ENCODE measurements at regions not wholly inside any gene's neighbourhood (a gene's known extent, or its start where the extent isn't known, plus 50 kb on each side); places are given as distances from the start of the nearest gene placed in this dataset.
"Not testable (repeated sequence)": the region's sequence is repeated elsewhere in the genome, so short reads cannot be mapped to it uniquely, and the experiment has no call there.

DNA sequence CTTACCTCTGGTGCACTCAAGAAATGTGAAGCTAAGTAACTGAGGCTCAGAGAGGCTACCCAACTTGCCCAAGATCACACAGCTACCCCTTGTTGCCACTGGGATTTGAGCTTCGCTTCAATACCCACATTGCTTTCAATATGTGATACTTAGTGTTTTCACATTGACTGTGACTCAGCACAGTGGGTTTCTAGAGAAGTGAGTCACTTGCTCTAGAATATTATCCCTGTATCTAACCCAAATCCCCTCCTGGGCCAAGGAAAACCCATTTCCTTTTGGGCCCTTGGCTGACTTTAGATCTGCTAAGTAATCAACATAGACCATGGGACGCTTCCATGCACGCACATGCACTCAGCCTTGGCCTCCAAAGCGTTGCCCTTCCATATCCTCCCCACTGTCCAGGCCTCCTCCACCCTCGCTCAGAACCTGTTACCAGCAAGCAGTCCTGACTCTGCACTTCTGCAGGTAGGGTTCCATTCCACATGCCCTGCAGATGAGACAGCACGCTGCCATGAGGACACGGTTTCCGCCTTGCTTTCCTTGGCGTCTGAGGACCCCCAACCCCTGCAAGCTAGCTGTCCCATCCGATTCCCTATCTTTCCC, 87.7 kb upstream of the CHST15 start:
- DNase-seq (ENCODE audit: low spot score), result no peak

- DNase-seq (ENCODE audit: low spot score), result no peak
Observed at GRCh38 chr10:124180044-124180745, 86.8 kb upstream of the CHST15 start.

GRCh38 chr10:124179308-124180043, 86.1 kb upstream of the CHST15 start:
- no peak for DNase-seq (ENCODE audit: low spot score)

DNA sequence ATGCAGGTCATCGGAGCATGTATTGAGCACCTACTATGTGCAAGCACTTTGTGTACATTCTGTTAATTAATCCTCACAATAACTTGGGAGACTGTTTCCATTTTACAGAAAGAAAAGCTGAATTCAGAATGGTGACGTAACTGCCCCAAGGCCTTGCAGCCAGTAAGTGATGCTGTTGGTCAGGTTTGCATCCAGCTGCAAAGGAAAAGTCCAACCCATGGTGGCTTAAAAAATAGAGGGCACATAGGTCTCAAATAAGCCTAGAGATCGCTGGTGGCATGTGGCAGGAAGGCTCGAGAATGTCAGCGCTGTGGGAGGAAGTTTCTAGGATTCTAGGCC, 83.8 kb upstream of the CHST15 start:
- no peak for DNase-seq (ENCODE audit: low spot score)

GRCh38 chr10:124176349-124177179, 83.2 kb upstream of the CHST15 start:
- DNase-seq (ENCODE audit: low spot score), result no peak

DNA sequence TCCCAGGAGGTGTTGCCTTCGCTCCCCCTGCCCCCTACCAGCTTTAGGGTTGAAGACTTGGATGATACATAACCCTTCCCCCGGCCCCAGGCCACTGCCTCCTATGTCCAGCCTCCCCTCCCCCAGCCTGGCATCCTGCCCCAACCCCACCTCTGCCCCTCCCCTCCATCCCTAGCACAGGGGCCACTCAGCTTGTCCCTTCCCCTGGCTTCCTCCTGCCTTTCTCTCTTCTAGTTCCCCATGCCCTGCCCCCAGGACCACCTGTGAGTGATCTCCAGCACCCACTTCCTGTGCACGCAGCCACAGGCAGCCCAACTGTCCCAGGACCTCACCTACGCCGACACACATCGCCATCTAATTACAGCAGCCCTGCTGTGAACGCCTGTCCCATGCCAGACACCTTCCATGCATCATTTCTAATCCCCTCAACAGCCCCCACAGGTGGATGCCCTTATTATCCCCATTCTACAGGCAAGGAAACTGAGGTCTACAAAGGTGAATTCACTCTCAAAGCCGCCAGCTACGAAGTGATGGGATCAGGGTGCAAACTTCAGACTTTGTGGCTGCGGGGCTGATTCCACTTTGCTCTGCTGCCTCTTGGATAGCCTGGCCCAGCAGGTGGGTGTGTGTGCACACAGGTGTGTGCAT, 82.4 kb upstream of the CHST15 start:
- no peak for DNase-seq (ENCODE audit: low spot score)

DNA sequence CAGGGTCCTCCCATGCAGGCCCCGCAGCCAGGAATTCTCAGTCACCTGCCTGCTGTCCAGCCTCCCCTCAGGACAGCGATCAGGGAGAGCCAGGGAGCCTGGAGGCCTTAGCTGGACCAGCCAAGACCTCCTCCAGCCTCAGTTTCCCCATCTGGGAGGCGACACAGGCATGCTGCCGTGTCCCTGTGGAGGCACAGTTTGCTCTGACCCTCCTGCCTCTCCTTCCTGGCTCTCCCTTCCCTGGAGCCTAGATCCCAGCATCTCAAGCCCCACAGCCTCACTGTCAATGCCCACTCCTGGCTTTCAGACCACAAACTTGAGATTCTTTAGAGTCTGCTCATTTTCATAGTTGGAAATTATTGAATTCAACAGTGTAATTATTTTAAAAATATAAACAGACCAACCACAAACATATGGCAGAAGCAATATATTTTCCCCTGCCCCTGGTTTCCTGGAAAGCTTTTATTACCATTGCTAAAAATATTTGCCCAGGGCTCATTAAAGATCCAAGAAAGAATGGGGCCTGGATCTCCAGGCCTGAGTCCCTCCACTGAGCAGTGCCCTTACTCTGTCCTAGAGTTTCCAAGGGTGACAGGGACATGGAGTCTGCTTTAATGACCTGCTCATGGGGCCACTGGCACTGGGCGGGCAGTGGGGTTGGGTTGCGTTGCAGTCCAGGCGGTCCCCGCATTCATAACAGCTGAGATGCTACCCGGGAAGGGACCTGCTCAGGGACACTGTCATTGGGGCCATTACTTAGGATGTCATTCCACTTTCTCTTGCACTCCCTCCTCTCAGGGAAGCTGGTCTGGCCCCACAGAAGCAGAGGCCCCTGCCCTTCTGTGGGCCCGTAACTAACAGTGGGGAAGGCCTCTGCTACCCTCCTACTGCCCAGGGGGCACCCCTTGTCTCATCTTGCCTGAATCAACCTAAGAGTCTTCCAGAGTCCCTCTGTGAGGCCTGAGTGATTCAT, 81.6 kb upstream of the CHST15 start:
- DNase-seq (ENCODE audit: low spot score), result no peak

GRCh38 chr10:124174071-124174566, 80.7 kb upstream of the CHST15 start:
- DNase-seq (ENCODE audit: low spot score), result no peak

DNA sequence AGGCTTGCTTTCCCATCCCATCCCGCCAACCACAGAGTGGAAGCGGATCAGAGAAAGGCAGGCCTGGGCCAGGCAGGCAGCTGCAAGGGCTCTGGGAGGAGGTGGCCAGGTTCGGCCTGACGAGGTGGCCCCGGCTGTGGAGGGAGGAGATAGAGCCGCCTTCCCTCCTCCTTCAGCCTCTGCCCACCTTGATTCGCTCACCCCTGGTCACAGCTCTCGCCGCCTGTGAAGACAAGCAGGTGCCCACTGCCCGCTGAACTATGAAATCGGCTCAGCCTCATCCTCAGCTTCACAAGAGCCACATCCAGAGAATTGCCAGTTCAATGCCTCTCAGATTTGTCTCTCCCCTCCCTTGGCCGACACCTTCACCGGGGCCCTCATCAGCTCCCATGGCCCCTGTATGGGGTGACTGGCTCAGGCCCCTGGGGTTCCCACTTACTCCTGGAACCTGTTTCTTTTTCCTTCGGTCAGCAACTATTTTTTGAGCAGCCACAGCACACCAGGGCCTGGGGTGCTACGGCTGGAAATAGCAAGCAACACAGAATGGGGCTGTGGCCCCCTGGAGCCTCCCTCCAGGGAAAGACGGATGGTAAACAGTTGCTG, 80.0 kb upstream of the CHST15 start:
- no peak for DNase-seq (ENCODE audit: low spot score)

- no peak for DNase-seq (ENCODE audit: low spot score)
Observed at GRCh38 chr10:124172181-124172916, 79.0 kb upstream of the CHST15 start.

DNA sequence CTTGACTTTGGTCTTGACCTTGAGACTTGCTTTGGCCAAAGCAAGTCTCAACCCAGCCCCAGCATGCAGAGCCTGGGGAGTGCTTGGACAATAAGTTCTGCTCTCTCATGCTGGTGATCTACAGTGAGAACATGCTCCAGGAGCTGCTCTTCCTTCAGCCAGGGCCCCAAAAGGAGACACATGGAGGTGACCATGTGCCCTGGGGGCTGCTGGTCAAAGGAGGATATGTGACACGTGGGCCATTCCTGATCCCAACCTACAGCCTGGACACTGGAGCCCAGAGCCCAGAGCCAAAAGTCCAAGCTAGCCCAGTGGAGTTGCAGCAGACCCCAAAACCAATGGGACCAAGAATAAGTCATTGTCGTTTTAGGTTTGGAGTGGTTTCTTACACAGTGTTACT, 78.2 kb upstream of the CHST15 start:
- no peak for DNase-seq (ENCODE audit: low spot score)

- DNase-seq (ENCODE audit: low spot score), result no peak
Observed at GRCh38 chr10:124170631-124171030, 77.2 kb upstream of the CHST15 start.

DNA sequence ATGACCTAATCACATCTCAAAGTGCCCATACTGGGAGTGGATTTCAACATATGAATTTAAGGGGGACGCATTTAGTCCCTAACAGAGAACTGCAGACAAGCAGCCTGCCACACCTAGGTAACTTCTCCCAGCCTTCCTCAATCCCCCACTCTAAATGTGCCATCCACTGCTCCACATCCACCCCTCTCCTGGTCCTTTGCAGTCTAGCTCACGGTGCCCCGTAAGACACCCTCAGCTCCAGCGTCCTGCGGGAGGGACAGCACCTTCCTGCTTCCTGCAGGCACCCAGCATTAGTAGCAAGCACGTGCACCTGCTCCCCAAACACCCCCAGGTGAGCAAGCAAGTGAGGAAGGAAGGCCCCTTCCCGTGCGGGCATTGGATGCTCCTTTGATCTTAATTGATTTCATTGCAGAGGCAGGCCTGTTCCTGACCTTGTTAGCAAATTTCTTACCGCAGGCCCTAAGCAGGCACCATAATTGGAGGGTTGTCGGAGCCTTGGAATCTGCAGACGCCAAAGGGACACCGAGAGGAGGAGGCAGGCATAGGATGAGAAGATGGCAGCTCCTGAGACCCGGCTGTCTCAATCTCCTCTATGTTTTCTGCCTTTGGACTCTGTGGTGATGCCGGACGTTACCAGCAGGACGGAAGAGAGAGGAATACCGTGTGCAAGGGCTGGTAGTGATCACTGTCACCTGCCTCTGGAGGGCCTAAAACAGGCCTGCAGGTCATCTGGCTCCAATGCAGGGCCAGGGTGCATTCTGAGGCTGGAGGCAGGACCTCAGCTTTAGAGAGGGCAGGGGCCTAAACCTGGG, 75.8 kb upstream of the CHST15 start:
- no peak for DNase-seq (ENCODE audit: low spot score)

- no peak for DNase-seq (ENCODE audit: low spot score)
Observed at GRCh38 chr10:124168581-124168980, 75.2 kb upstream of the CHST15 start.

DNA sequence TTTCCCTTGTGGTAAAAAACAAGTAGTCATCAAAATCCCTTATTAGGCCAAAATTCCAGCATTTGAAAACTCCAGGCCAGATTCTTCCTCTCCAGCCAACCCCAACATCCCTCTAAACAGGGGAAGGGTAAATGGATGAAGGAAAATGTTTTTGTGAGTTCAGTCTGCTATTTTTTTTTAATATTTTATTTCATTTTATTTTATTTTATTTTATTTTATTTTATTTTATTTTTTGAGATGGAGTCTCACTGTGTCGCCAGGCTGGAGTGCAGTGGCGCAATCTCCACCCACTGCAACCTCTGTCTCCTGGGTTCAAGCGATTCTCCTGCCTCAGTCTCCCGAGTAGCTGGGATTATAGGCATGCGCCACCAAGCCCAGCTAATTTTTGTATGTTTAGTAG, 74.5 kb upstream of the CHST15 start:
- DNase-seq (ENCODE audit: low spot score), result not testable (repeated sequence)

DNA sequence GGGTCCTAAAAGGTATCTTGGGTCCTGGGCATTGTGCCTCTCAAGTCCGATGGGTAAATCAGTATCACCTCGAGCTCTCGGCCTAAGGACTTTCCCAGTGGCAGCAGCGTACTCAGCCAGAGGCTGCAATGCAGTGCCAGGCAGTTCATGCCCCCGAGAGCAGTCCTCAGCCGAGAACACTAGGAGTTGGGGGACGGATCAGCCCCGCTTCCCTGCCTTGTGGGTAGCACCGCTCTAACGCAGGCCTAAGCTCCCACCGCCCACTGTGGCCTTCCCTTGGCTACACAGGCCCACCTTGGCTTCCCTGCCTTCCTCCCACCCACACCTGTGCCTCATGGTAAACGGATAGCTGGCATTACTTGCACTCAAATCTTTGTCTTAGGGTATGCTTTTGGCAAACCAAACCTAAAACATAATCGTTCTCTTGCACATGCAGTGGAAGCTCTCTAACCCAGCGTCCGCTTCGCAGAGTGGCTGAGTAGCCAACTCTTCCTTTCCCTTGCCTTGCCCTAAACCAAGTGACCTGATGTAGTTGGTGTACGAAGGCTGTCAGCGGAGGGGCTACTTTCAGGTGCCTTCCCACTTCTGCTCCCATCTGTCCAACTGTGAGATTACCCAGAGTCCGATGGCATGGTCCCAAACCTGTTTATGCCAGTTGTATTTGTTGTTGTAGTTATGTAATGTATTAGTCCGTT, 73.2 kb upstream of the CHST15 start:
- no peak for DNase-seq (ENCODE audit: low spot score)

DNA sequence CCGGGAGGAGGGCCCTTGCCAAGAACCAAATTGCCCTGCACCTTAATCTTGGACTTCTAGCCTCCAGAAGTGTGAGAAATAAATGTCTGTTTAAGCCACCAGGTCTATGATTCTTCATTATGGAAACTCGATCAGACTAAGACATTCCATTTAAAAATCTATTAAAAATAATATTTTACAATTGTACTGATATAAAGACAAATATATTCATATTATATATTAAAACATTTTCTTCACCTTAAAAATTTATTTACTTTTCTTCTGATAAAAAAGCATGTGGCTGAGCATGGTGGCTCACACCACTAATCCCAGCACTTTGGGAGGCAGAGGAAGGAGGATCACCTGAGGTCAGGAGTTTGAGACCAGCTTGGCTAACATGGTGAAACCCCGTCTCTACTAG, 72.4 kb upstream of the CHST15 start:
- no peak for DNase-seq (ENCODE audit: low spot score)

GRCh38 chr10:124165311-124165710, 71.9 kb upstream of the CHST15 start:
- DNase-seq (ENCODE audit: low spot score), result no peak
